GM12878 (cell line): ENCODE measurements at regions not wholly inside any gene's neighbourhood (a gene's known extent, or its start where the extent isn't known, plus 50 kb on each side); places are given as distances from the start of the nearest gene placed in this dataset.

Experiments
- ATAC-seq: fragments of 200-7000 bp; cut with Tn5 transposase; 3 replicates; pipeline ENCODE4 v1.9.1; 2020; ENCODE audit warnings: mild to moderate bottlenecking, moderate library complexity
- BruUV-seq: library from RNA; stranded (reverse); fragments of 400-500 nt; replicated peaks from 2 replicates; lab custom pipeline; 2021; lab: Mats Ljungman, UMichigan
- CTCF ChIA-PET: fragments of 300-600 bp; sonication (Branson Sonifier 250); formaldehyde crosslinking; extraction: SDS; loops from one replicate; lab custom pipeline; 2021; ENCODE audit warnings: inconsistent platforms; lab: Yijun Ruan, JAX
- POLR2A ChIA-PET: fragments of 350-600 bp; formaldehyde crosslinking; extraction: SDS; loops from one replicate; lab custom pipeline; 2021; ENCODE audit warnings: inconsistent platforms; lab: Charles Lee
- RAD21 ChIA-PET: fragments of 300-600 bp; sonication (Branson Sonifier 250); formaldehyde crosslinking; loops from one replicate; lab custom pipeline; 2023; ENCODE audit warnings: antibody characterized with exemption; ENCODE audit not compliant: unreplicated experiment; lab: Charles Lee
- SMC1A ChIA-PET: fragments of 300-600 bp; sonication (Branson Sonifier 250); formaldehyde crosslinking; loops from one replicate; lab custom pipeline; 2023; ENCODE audit not compliant: unreplicated experiment, uncharacterized antibody; lab: Charles Lee
- DNase-seq: peaks from one replicate; pipeline ENCODE4 v3.0.0-alpha.2; 2011; ENCODE audit warnings: low read depth, low spot score
- FAIRE-seq: peaks from 3 replicates; lab custom pipeline; 2011; peaks lifted over from hg19 to GRCh38; lab: Jason Lieb, UNC
- H2AFZ ChIP-seq: 2 replicates; pipeline ENCODE4 v1.6.0; 2011; ENCODE audit warnings: low read depth, low read length, control low read depth; ENCODE audit not compliant: control insufficient read depth
- H3K27ac ChIP-seq: 2 replicates; pipeline ENCODE4 v1.5.1; 2011; ENCODE audit warnings: control low read depth; ENCODE audit not compliant: control insufficient read depth, insufficient read depth
- H3K27me3 ChIP-seq, 2 experiments: replicated peaks in 1 of 2; 2 replicates each; pipeline versions ENCODE4 v1.6.0 to v1.6.1; 2011; ENCODE audit warnings: low read length in 1 of 2; ENCODE audit not compliant: control insufficient read depth in 2 of 2, insufficient read depth in 2 of 2
- H3K36me3 ChIP-seq, 2 experiments: 2 replicates each; pipeline ENCODE4 v1.5.1; 2011; ENCODE audit warnings: low read length in 1 of 2; ENCODE audit not compliant: control insufficient read depth in 2 of 2, insufficient read depth in 2 of 2
- H3K4me1 ChIP-seq: 2 replicates; pipeline ENCODE4 v1.6.1; 2011; ENCODE audit warnings: mild to moderate bottlenecking, low read length, moderate library complexity, mixed read lengths; ENCODE audit not compliant: control insufficient read depth, insufficient read depth
- H3K4me2 ChIP-seq: 2 replicates; pipeline ENCODE4 v1.6.0; 2011; ENCODE audit warnings: control low read depth; ENCODE audit not compliant: control insufficient read depth, insufficient read depth
- H3K4me3 ChIP-seq: fragments of 200-600 bp; sonication (generic); 2 replicates; pipeline ENCODE4 v1.5.1; 2016
- H3K79me2 ChIP-seq: 2 replicates; pipeline ENCODE4 v1.6.0; 2011; ENCODE audit warnings: low read length; ENCODE audit not compliant: control insufficient read depth, insufficient read depth
- H3K9ac ChIP-seq: 2 replicates; pipeline ENCODE4 v1.8.0; 2011; ENCODE audit warnings: low read length, control low read depth, mixed read lengths; ENCODE audit not compliant: control insufficient read depth, insufficient read depth
- H3K9me3 ChIP-seq: replicated peaks from 3 replicates; pipeline ENCODE4 v1.5.1; 2011; ENCODE audit warnings: mild to moderate bottlenecking, low read length; ENCODE audit not compliant: control insufficient read depth, insufficient read depth
- H4K20me1 ChIP-seq: 2 replicates; pipeline ENCODE4 v1.6.0; 2011; ENCODE audit not compliant: control insufficient read depth, insufficient read depth
- MTA3 ChIP-seq: IDR thresholded peaks from 2 replicates; pipeline ENCODE4 v1.6.1; 2012; ENCODE audit warnings: low read length, inconsistent platforms, borderline replicate concordance
- RAD21 ChIP-seq: IDR thresholded peaks from 2 replicates; pipeline ENCODE4 v1.6.1; 2011; ENCODE audit warnings: mild to moderate bottlenecking, low read depth, low read length, moderate library complexity; ENCODE audit not compliant: insufficient read depth
- SMAD1 ChIP-seq: fragments of 450-650 bp; IDR thresholded peaks from 2 replicates; pipeline ENCODE4 v1.6.1; 2018; ENCODE audit warnings: mild to moderate bottlenecking, low read depth; ENCODE audit not compliant: partially characterized antibody
- SMC3 ChIP-seq: IDR thresholded peaks from 2 replicates; pipeline ENCODE4 v1.6.1; 2011; ENCODE audit warnings: low read length, improper control_type of control experiment, borderline replicate concordance
- SREBF2 ChIP-seq: IDR thresholded peaks from 2 replicates; pipeline ENCODE4 v1.6.1; 2012; ENCODE audit warnings: mild to moderate bottlenecking, low read length
- YY1 ChIP-seq: IDR thresholded peaks from 2 replicates; pipeline ENCODE4 v1.6.1; 2011; ENCODE audit warnings: low read depth, mild to moderate bottlenecking, low read length
- WGBS: methylation state at CpG from one replicate; pipeline ENCODE4 v1.1.6; 2016; ENCODE audit warnings: low lambda C conversion rate; ENCODE audit not compliant: insufficient replicate concordance, insufficient coverage; ENCODE audit errors: missing lambda C conversion rate; 5-methylcytosine and 5-hydroxymethylcytosine counted together
- in situ Hi-C: fragments of 300-500 bp; cut with MboI; formaldehyde crosslinking; loops from 9 replicates; pipeline ENCODE4 v1.14.3; 2018; ENCODE audit warnings: mixed read lengths
- intact Hi-C: fragments of 100-400 bp; cut with micrococcal nuclease; formaldehyde crosslinking; loops from one replicate; pipeline ENCODE4 v1.14.2; 2022; ENCODE audit not compliant: unreplicated experiment
- TF ChIP-seq, protein P1 (sequence below): fragments of 450-650 bp; IDR thresholded peaks from 2 replicates; pipeline ENCODE4 v1.6.1; 2016; ENCODE audit warnings: mild to moderate bottlenecking
- TF ChIP-seq, protein P2 (sequence below): fragments of 150-350 bp; IDR thresholded peaks from 2 replicates; pipeline ENCODE4 v1.6.1; 2016; ENCODE audit warnings: low read depth, low read length
- TF ChIP-seq, protein P3 (sequence below), 3 experiments: IDR thresholded peaks in 2 of 3; conservative IDR thresholded peaks in 1 of 3; 2 replicates each; pipeline ENCODE4 v1.5.1; 2011; ENCODE audit warnings: low read depth in 3 of 3, low read length in 3 of 3, mild to moderate bottlenecking in 3 of 3, control low read depth in 2 of 3, moderate library complexity in 2 of 3, inconsistent platforms in 1 of 3, mixed read lengths in 1 of 3; ENCODE audit not compliant: control insufficient read depth in 2 of 3, insufficient read depth in 1 of 3; ENCODE audit errors: extremely low read depth in 1 of 3

DNA sequence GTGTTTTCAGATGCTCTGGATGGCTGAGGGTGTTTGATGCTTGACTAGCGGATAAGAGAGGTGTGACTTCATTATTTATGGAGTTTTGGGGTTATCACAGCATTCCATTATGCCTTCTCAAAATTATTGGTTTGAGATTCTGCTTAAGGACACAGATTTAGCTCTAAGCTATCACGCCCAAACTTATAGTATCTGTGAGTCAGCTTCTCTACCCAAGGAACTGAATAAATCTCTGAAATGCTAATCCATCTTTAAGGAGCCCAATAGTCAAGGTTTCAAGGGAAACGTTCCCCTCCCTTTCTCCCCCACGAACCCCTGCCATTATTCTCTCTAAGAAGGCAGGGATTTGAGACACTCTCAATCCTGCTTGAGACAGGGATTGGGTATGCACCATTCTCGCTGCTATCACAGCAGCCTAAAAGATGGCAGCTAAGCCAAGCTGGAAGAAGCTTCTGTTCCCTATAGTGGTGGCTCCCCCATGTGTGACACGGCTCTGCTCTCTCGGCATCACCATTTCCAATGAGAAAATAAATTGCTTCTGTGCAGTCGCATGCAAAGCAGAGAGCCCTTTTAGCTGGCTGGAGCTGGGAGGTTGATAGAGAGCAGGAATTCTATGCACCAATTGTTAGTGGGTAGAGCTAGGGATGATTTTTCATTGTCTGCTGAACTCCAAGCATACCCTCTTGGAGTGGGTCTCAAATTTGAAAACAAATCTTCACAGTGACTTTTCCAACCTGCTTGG lies 151.1 kb downstream of the IL20RB start (continued):
- no peak for TF ChIP-seq MTA3
- TF ChIP-seq, protein P1, sequence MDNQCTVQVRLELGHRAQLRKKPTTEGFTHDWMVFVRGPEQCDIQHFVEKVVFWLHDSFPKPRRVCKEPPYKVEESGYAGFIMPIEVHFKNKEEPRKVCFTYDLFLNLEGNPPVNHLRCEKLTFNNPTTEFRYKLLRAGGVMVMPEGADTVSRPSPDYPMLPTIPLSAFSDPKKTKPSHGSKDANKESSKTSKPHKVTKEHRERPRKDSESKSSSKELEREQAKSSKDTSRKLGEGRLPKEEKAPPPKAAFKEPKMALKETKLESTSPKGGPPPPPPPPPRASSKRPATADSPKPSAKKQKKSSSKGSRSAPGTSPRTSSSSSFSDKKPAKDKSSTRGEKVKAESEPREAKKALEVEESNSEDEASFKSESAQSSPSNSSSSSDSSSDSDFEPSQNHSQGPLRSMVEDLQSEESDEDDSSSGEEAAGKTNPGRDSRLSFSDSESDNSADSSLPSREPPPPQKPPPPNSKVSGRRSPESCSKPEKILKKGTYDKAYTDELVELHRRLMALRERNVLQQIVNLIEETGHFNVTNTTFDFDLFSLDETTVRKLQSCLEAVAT: no peak
- TF ChIP-seq SREBF2: no peak

DNA sequence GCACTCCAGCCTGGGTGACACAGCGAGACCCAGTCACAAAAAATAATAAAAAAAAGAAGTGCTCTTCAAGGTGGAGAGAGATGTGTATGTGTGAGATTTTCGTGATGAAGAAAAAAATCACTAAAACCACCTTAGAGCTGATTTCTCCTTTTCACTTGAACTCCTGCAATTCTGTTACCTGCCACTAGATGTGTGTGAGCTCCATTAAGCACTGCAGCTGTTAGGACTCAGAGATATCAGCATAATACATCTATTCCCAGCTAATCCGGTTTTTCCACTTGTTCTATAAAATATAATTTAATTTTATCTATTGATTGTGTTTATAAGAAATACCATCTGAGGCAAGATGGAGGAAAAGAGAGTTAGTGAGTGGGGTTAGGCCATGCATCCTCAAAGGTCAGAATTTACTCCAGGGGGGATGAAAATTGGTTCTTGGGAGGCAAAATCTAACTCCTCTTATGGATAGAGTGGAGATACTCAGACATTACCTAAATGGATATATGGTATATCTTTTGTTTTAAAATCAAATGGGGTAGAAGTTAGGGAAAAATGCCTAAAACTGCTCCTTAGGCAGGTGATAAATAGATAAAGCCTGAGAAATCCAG lies 152.7 kb downstream of the IL20RB start:
- TF ChIP-seq SMC3 (peak; percentile 68), YY1 (0 out of 2 replicates have a peak, but pooled peaks have one; percentile 43), RAD21 (peak; percentile 95), SMAD1 (no peak)
- TF ChIP-seq, protein P2, sequence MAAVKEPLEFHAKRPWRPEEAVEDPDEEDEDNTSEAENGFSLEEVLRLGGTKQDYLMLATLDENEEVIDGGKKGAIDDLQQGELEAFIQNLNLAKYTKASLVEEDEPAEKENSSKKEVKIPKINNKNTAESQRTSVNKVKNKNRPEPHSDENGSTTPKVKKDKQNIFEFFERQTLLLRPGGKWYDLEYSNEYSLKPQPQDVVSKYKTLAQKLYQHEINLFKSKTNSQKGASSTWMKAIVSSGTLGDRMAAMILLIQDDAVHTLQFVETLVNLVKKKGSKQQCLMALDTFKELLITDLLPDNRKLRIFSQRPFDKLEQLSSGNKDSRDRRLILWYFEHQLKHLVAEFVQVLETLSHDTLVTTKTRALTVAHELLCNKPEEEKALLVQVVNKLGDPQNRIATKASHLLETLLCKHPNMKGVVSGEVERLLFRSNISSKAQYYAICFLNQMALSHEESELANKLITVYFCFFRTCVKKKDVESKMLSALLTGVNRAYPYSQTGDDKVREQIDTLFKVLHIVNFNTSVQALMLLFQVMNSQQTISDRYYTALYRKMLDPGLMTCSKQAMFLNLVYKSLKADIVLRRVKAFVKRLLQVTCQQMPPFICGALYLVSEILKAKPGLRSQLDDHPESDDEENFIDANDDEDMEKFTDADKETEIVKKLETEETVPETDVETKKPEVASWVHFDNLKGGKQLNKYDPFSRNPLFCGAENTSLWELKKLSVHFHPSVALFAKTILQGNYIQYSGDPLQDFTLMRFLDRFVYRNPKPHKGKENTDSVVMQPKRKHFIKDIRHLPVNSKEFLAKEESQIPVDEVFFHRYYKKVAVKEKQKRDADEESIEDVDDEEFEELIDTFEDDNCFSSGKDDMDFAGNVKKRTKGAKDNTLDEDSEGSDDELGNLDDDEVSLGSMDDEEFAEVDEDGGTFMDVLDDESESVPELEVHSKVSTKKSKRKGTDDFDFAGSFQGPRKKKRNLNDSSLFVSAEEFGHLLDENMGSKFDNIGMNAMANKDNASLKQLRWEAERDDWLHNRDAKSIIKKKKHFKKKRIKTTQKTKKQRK: no peak
- TF ChIP-seq, protein P3, sequence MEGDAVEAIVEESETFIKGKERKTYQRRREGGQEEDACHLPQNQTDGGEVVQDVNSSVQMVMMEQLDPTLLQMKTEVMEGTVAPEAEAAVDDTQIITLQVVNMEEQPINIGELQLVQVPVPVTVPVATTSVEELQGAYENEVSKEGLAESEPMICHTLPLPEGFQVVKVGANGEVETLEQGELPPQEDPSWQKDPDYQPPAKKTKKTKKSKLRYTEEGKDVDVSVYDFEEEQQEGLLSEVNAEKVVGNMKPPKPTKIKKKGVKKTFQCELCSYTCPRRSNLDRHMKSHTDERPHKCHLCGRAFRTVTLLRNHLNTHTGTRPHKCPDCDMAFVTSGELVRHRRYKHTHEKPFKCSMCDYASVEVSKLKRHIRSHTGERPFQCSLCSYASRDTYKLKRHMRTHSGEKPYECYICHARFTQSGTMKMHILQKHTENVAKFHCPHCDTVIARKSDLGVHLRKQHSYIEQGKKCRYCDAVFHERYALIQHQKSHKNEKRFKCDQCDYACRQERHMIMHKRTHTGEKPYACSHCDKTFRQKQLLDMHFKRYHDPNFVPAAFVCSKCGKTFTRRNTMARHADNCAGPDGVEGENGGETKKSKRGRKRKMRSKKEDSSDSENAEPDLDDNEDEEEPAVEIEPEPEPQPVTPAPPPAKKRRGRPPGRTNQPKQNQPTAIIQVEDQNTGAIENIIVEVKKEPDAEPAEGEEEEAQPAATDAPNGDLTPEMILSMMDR (IDR thresholded peaks at IDR 0.05 in 2 of 3, conservative IDR thresholded peaks at IDR 0.05 in 1 of 3; ENCODE audit: control insufficient read depth in 2 of 3, extremely low read depth in 1 of 3, insufficient read depth in 1 of 3, low read depth in 3 of 3, low read length in 3 of 3): peak; percentile 68 to 89 (median 88)
- TF ChIP-seq, all 136 proteins: peak for 4
- in situ Hi-C loops: no loop called here
- ChIA-PET POLR2A (no interaction called here), SMC1A (interaction anchor here (0.9 to 2.0 kb wide), 12 partner anchors 11 to 947 kb away, joined by 3 to 12 read pairs (median 4); no protein-coding TSS in a partner anchor), CTCF (interaction anchor here (0.5 to 4.9 kb wide), 22 partner anchors 9 to 942 kb away, joined by 3 to 44 read pairs (median 4); no protein-coding TSS in a partner anchor), RAD21 (interaction anchor here (1.1 to 2.7 kb wide), 10 partner anchors 10 to 959 kb away, joined by 3 to 22 read pairs (median 4); no protein-coding TSS in a partner anchor)
- H3K4me2 ChIP-seq: no peak overlapping the region
- ATAC-seq (peak; percentile 85), DNase-seq (no peak), FAIRE-seq (peak; percentile 49)
- intact Hi-C loops: loop anchor here (2.0 kb wide), 1 partner anchor 582 kb away; no protein-coding TSS in a partner anchor
- H4K20me1 ChIP-seq: no peaks in the 10 kb centered on the region
- H3K27me3 ChIP-seq: no peaks in the 10 kb centered on the region; a peak in 1 of 4 replicates
- 1% methylated on average over 3 of the region's 3 CpGs for WGBS
- BruUV-seq: no TSS peak
- no peak overlapping the region for H3K27ac ChIP-seq
- no peaks in the 10 kb centered on the region for H3K9me3 ChIP-seq
- no peaks in the 10 kb centered on the region for H3K36me3 ChIP-seq
- H3K4me1 ChIP-seq: no peaks in the 10 kb centered on the region
- no peak overlapping the region for H3K9ac ChIP-seq
- no peak overlapping the region for H3K4me3 ChIP-seq
- no peaks in the 10 kb centered on the region for H3K79me2 ChIP-seq
- H2AFZ ChIP-seq: no peak overlapping the region
